ENCODE measurements at regions not wholly inside any gene's neighbourhood (a gene's known extent, or its start where the extent isn't known, plus 50 kb on each side); places are given as distances from the start of the nearest gene placed in this dataset.

- H3K36me3 ChIP-seq (ENCODE audit: control insufficient read depth, insufficient read depth, low read length): no peaks in the 10 kb centered on the region
- TF ChIP-seq CTCF (IDR thresholded peaks at IDR 0.05; ENCODE audit: insufficient read depth, low read length, poor library complexity, severe bottlenecking): no peak
- DNase-seq (ENCODE audit: extremely low read depth, insufficient read length): no peak
- no peak overlapping the region for H3K4me3 ChIP-seq (replicated peaks; ENCODE audit: low read depth, low read length)
- H3K27me3 ChIP-seq (replicated peaks; ENCODE audit: control insufficient read depth, insufficient read depth, low read length): no peaks in the 10 kb centered on the region
Observed at GRCh38 chr7:119351320-119351719, 921.7 kb upstream of the KCND2 start.

- Histone ChIP-seq H3K27me3 (replicated peaks; ENCODE audit: control insufficient read depth, insufficient read depth, low read length) (no peaks in the 10 kb centered on the region), H3K36me3 (ENCODE audit: control insufficient read depth, insufficient read depth, low read length) (no peaks in the 10 kb centered on the region), H3K4me3 (replicated peaks; ENCODE audit: low read depth, low read length) (no peak overlapping the region)
- TF ChIP-seq CTCF (IDR thresholded peaks at IDR 0.05; ENCODE audit: insufficient read depth, low read length, poor library complexity, severe bottlenecking): no peak
- no peak for DNase-seq (ENCODE audit: extremely low read depth, insufficient read length)
Observed at GRCh38 chr7:119374436-119374835, 898.5 kb upstream of the KCND2 start.

- no peak for TF ChIP-seq CTCF (IDR thresholded peaks at IDR 0.05; ENCODE audit: insufficient read depth, low read length, poor library complexity, severe bottlenecking)
- Histone ChIP-seq H3K36me3 (ENCODE audit: control insufficient read depth, insufficient read depth, low read length) (no peaks in the 10 kb centered on the region), H3K4me3 (replicated peaks; ENCODE audit: low read depth, low read length) (no peak overlapping the region), H3K27me3 (replicated peaks; ENCODE audit: control insufficient read depth, insufficient read depth, low read length) (no peaks in the 10 kb centered on the region)
- DNase-seq (ENCODE audit: extremely low read depth, insufficient read length): no peak
Observed at GRCh38 chr7:119377861-119378260, 895.1 kb upstream of the KCND2 start.

- Histone ChIP-seq H3K27me3 (replicated peaks; ENCODE audit: control insufficient read depth, insufficient read depth, low read length) (no peaks in the 10 kb centered on the region), H3K4me3 (replicated peaks; ENCODE audit: low read depth, low read length) (no peak overlapping the region), H3K36me3 (ENCODE audit: control insufficient read depth, insufficient read depth, low read length) (no peaks in the 10 kb centered on the region)
- TF ChIP-seq CTCF (IDR thresholded peaks at IDR 0.05; ENCODE audit: insufficient read depth, low read length, poor library complexity, severe bottlenecking): no peak
- DNase-seq (ENCODE audit: extremely low read depth, insufficient read length): no peak
Observed at GRCh38 chr7:119382726-119383125, 890.2 kb upstream of the KCND2 start.

GRCh38 chr7:119395024-119395423 is 878.0 kb upstream of the KCND2 start:
- DNase-seq (ENCODE audit: extremely low read depth, insufficient read length): no peak
- Histone ChIP-seq H3K36me3 (ENCODE audit: control insufficient read depth, insufficient read depth, low read length) (no peaks in the 10 kb centered on the region), H3K27me3 (replicated peaks; ENCODE audit: control insufficient read depth, insufficient read depth, low read length) (no peaks in the 10 kb centered on the region), H3K4me3 (replicated peaks; ENCODE audit: low read depth, low read length) (no peak overlapping the region)
- no peak for TF ChIP-seq CTCF (IDR thresholded peaks at IDR 0.05; ENCODE audit: insufficient read depth, low read length, poor library complexity, severe bottlenecking)

GRCh38 chr7:119397156-119397555 is 875.8 kb upstream of the KCND2 start:
- Histone ChIP-seq H3K36me3 (ENCODE audit: control insufficient read depth, insufficient read depth, low read length) (no peaks in the 10 kb centered on the region), H3K27me3 (replicated peaks; ENCODE audit: control insufficient read depth, insufficient read depth, low read length) (no peaks in the 10 kb centered on the region), H3K4me3 (replicated peaks; ENCODE audit: low read depth, low read length) (no peak overlapping the region)
- TF ChIP-seq CTCF (IDR thresholded peaks at IDR 0.05; ENCODE audit: insufficient read depth, low read length, poor library complexity, severe bottlenecking): no peak
- DNase-seq (ENCODE audit: extremely low read depth, insufficient read length): no peak
